GM12878 (cell line): ENCODE measurements at regions not wholly inside any gene's neighbourhood (a gene's known extent, or its start where the extent isn't known, plus 50 kb on each side); places are given as distances from the start of the nearest gene placed in this dataset.
"Not testable (repeated sequence)": the region's sequence is repeated elsewhere in the genome, so short reads cannot be mapped to it uniquely, and the experiment has no call there.

Experiments
- ATAC-seq: fragments of 200-7000 bp; cut with Tn5 transposase; 3 replicates; pipeline ENCODE4 v1.9.1; 2020; ENCODE audit warnings: mild to moderate bottlenecking, moderate library complexity
- BruUV-seq: library from RNA; stranded (reverse); fragments of 400-500 nt; replicated peaks from 2 replicates; lab custom pipeline; 2021; lab: Mats Ljungman, UMichigan
- CTCF ChIA-PET: fragments of 300-600 bp; sonication (Branson Sonifier 250); formaldehyde crosslinking; extraction: SDS; loops from one replicate; lab custom pipeline; 2021; ENCODE audit warnings: inconsistent platforms; lab: Yijun Ruan, JAX
- POLR2A ChIA-PET: fragments of 350-600 bp; formaldehyde crosslinking; extraction: SDS; loops from one replicate; lab custom pipeline; 2021; ENCODE audit warnings: inconsistent platforms; lab: Charles Lee
- RAD21 ChIA-PET: fragments of 300-600 bp; sonication (Branson Sonifier 250); formaldehyde crosslinking; loops from one replicate; lab custom pipeline; 2023; ENCODE audit warnings: antibody characterized with exemption; ENCODE audit not compliant: unreplicated experiment; lab: Charles Lee
- SMC1A ChIA-PET: fragments of 300-600 bp; sonication (Branson Sonifier 250); formaldehyde crosslinking; loops from one replicate; lab custom pipeline; 2023; ENCODE audit not compliant: unreplicated experiment, uncharacterized antibody; lab: Charles Lee
- DNase-seq: peaks from one replicate; pipeline ENCODE4 v3.0.0-alpha.2; 2011; ENCODE audit warnings: low read depth, low spot score
- FAIRE-seq: peaks from 3 replicates; lab custom pipeline; 2011; peaks lifted over from hg19 to GRCh38; lab: Jason Lieb, UNC
- H2AFZ ChIP-seq: 2 replicates; pipeline ENCODE4 v1.6.0; 2011; ENCODE audit warnings: low read depth, low read length, control low read depth; ENCODE audit not compliant: control insufficient read depth
- H3K27ac ChIP-seq: 2 replicates; pipeline ENCODE4 v1.5.1; 2011; ENCODE audit warnings: control low read depth; ENCODE audit not compliant: control insufficient read depth, insufficient read depth
- H3K27me3 ChIP-seq, 2 experiments: replicated peaks in 1 of 2; 2 replicates each; pipeline versions ENCODE4 v1.6.0 to v1.6.1; 2011; ENCODE audit warnings: low read length in 1 of 2; ENCODE audit not compliant: control insufficient read depth in 2 of 2, insufficient read depth in 2 of 2
- H3K36me3 ChIP-seq, 2 experiments: 2 replicates each; pipeline ENCODE4 v1.5.1; 2011; ENCODE audit warnings: low read length in 1 of 2; ENCODE audit not compliant: control insufficient read depth in 2 of 2, insufficient read depth in 2 of 2
- H3K4me1 ChIP-seq: 2 replicates; pipeline ENCODE4 v1.6.1; 2011; ENCODE audit warnings: mild to moderate bottlenecking, low read length, moderate library complexity, mixed read lengths; ENCODE audit not compliant: control insufficient read depth, insufficient read depth
- H3K4me2 ChIP-seq: 2 replicates; pipeline ENCODE4 v1.6.0; 2011; ENCODE audit warnings: control low read depth; ENCODE audit not compliant: control insufficient read depth, insufficient read depth
- H3K4me3 ChIP-seq: fragments of 200-600 bp; sonication (generic); 2 replicates; pipeline ENCODE4 v1.5.1; 2016
- H3K79me2 ChIP-seq: 2 replicates; pipeline ENCODE4 v1.6.0; 2011; ENCODE audit warnings: low read length; ENCODE audit not compliant: control insufficient read depth, insufficient read depth
- H3K9ac ChIP-seq: 2 replicates; pipeline ENCODE4 v1.8.0; 2011; ENCODE audit warnings: low read length, control low read depth, mixed read lengths; ENCODE audit not compliant: control insufficient read depth, insufficient read depth
- H3K9me3 ChIP-seq: replicated peaks from 3 replicates; pipeline ENCODE4 v1.5.1; 2011; ENCODE audit warnings: mild to moderate bottlenecking, low read length; ENCODE audit not compliant: control insufficient read depth, insufficient read depth
- H4K20me1 ChIP-seq: 2 replicates; pipeline ENCODE4 v1.6.0; 2011; ENCODE audit not compliant: control insufficient read depth, insufficient read depth
- ATF2 ChIP-seq: IDR thresholded peaks from 2 replicates; pipeline ENCODE4 v1.6.1; 2012; ENCODE audit warnings: low read length, inconsistent platforms
- CEBPB ChIP-seq, 2 experiments: fragments of 150-350 bp in 1 of 2; IDR thresholded peaks; 2 replicates each; pipeline ENCODE4 v1.6.1; 2012 to 2014; ENCODE audit warnings: low read depth in 2 of 2, low read length in 2 of 2, borderline replicate concordance in 1 of 2, inconsistent platforms in 1 of 2
- PAX8 ChIP-seq: fragments of 450-650 bp; IDR thresholded peaks from 2 replicates; pipeline ENCODE4 v1.6.1; 2017; ENCODE audit warnings: mild to moderate bottlenecking, moderate library complexity
- POLR2AphosphoS2 ChIP-seq: IDR thresholded peaks from 2 replicates; pipeline ENCODE4 v1.6.1; 2011; ENCODE audit warnings: low read depth, mild to moderate bottlenecking, low read length, improper control_type of control experiment, moderate library complexity
- RAD21 ChIP-seq: IDR thresholded peaks from 2 replicates; pipeline ENCODE4 v1.6.1; 2011; ENCODE audit warnings: mild to moderate bottlenecking, low read depth, low read length, moderate library complexity; ENCODE audit not compliant: insufficient read depth
- SUPT20H ChIP-seq: IDR thresholded peaks from 2 replicates; pipeline ENCODE4 v1.6.1; 2011; ENCODE audit warnings: low read depth, mild to moderate bottlenecking, low read length, moderate library complexity, borderline replicate concordance; ENCODE audit not compliant: control insufficient read depth
- ZSCAN29 ChIP-seq: fragments of 450-650 bp; IDR thresholded peaks from 2 replicates; pipeline ENCODE4 v1.6.1; 2017; ENCODE audit warnings: mild to moderate bottlenecking, moderate library complexity
- WGBS: methylation state at CpG from one replicate; pipeline ENCODE4 v1.1.6; 2016; ENCODE audit warnings: low lambda C conversion rate; ENCODE audit not compliant: insufficient replicate concordance, insufficient coverage; ENCODE audit errors: missing lambda C conversion rate; 5-methylcytosine and 5-hydroxymethylcytosine counted together
- in situ Hi-C: fragments of 300-500 bp; cut with MboI; formaldehyde crosslinking; loops from 9 replicates; pipeline ENCODE4 v1.14.3; 2018; ENCODE audit warnings: mixed read lengths
- intact Hi-C: fragments of 100-400 bp; cut with micrococcal nuclease; formaldehyde crosslinking; loops from one replicate; pipeline ENCODE4 v1.14.2; 2022; ENCODE audit not compliant: unreplicated experiment

- WGBS, result 32% methylated on average over 3 of the region's 5 CpGs
- Histone ChIP-seq H3K4me3 (no peak overlapping the region), H3K27me3 (no peaks in the 10 kb centered on the region), H4K20me1 (no peaks in the 10 kb centered on the region), H3K9me3 (no peaks in the 10 kb centered on the region), H3K79me2 (no peaks in the 10 kb centered on the region), H3K36me3 (no peaks in the 10 kb centered on the region), H3K4me2 (no peak overlapping the region), H3K4me1 (no peaks in the 10 kb centered on the region), H3K27ac (no peak overlapping the region), H3K9ac (no peak overlapping the region), H2AFZ (no peak overlapping the region)
- no peak for TF ChIP-seq SUPT20H
- TF ChIP-seq POLR2AphosphoS2, result no peak
- no peak for TF ChIP-seq ZSCAN29
- no peak for TF ChIP-seq ATF2
- TF ChIP-seq PAX8, result no peak
- TF ChIP-seq RAD21, result no peak
- no peak for TF ChIP-seq CEBPB (IDR thresholded peaks at IDR 0.05; ENCODE audit: borderline replicate concordance in 1 of 2, low read depth in 2 of 2, low read length in 2 of 2)
- in situ Hi-C loops, result no loop called here
- intact Hi-C loops, result no loop called here
- ChIA-PET POLR2A (interaction anchor here (0.7 kb wide), 1 partner anchor 807 kb away, joined by 6 read pairs; no protein-coding TSS in a partner anchor), RAD21 (no interaction called here), SMC1A (no interaction called here), CTCF (interaction anchor here (1.3 to 1.6 kb wide), 2 partner anchors 12 to 19 kb away, joined by 3 to 4 read pairs; no protein-coding TSS in a partner anchor)
- FAIRE-seq (no peak), DNase-seq (no peak), ATAC-seq (no peak)
- no TSS peak for BruUV-seq
Observed at GRCh38 chr3:118245312-118245711, 789.3 kb downstream of the IGSF11 start.

GRCh38 chr3:118258850-118259249, 775.8 kb downstream of the IGSF11 start:
- intact Hi-C loops, H2AFZ ChIP-seq, H3K9ac ChIP-seq, SMC1A ChIA-PET, H3K36me3 ChIP-seq, in situ Hi-C loops, H3K79me2 ChIP-seq, H3K4me1 ChIP-seq, H3K9me3 ChIP-seq, FAIRE-seq, H3K27ac ChIP-seq, BruUV-seq, RAD21 ChIA-PET, CTCF ChIA-PET, H3K4me3 ChIP-seq, H3K27me3 ChIP-seq, H3K4me2 ChIP-seq, POLR2A ChIA-PET, DNase-seq, H4K20me1 ChIP-seq, ATAC-seq: not testable (repeated sequence)
- WGBS, result 39% methylated on average over 1 of the region's 1 CpG
